AG04449 (cell line): ENCODE measurements at regions not wholly inside any gene's neighbourhood (a gene's known extent, or its start where the extent isn't known, plus 50 kb on each side); places are given as distances from the start of the nearest gene placed in this dataset.

Experiments
- CTCF ChIA-PET: fragments of 350-600 bp; formaldehyde crosslinking; extraction: SDS; loops from one replicate; lab custom pipeline; 2021; ENCODE audit warnings: antibody characterized with exemption; lab: Yijun Ruan, JAX
- POLR2A ChIA-PET: fragments of 400-600, 350-600 bp; formaldehyde crosslinking; extraction: SDS; loops from one replicate; lab custom pipeline; 2020; ENCODE audit warnings: antibody characterized with exemption, inconsistent platforms; lab: Yijun Ruan, JAX
- DNase-seq: peaks from one replicate; pipeline ENCODE4 v3.0.0-alpha.2; 2010; ENCODE audit warnings: low read depth, low spot score
- H3K4me3 ChIP-seq: 2 replicates; pipeline ENCODE4 v1.5.1; 2011; ENCODE audit warnings: low read depth, mild to moderate bottlenecking, control low read depth, low read length
- CTCF ChIP-seq: IDR thresholded peaks from one replicate; pipeline ENCODE4 v1.5.1; 2011; ENCODE audit warnings: mild to moderate bottlenecking, moderate library complexity, low read length, control low read depth, inconsistent platforms; ENCODE audit not compliant: insufficient read depth; ENCODE audit errors: missing control alignments

GRCh38 chr6:121838842-121839241 lies 403.4 kb downstream of the GJA1 start:
- DNase-seq: no peak
- no peak overlapping the region for H3K4me3 ChIP-seq
- ChIA-PET CTCF (interaction anchor here (4.7 kb wide), 1 partner anchor 11 kb away, joined by 44 read pairs; no protein-coding TSS in a partner anchor), POLR2A (no interaction called here)
- no peak for TF ChIP-seq CTCF

- ChIA-PET CTCF (interaction anchor here (1.2 to 4.7 kb wide), 2 partner anchors 10 to 16 kb away, joined by 3 to 44 read pairs; no protein-coding TSS in a partner anchor), POLR2A (no interaction called here)
- no peak overlapping the region for H3K4me3 ChIP-seq
- TF ChIP-seq CTCF: no peak
- DNase-seq: no peak
Measured at GRCh38 chr6:121839896-121840295, 404.4 kb downstream of the GJA1 start.

GRCh38 chr6:121844898-121845297 lies 409.5 kb downstream of the GJA1 start:
- DNase-seq: no peak
- ChIA-PET POLR2A (no interaction called here), CTCF (no interaction called here)
- no peak overlapping the region for H3K4me3 ChIP-seq
- no peak for TF ChIP-seq CTCF

GRCh38 chr6:121847806-121848522 lies 412.5 kb downstream of the GJA1 start:
- CTCF ChIA-PET: interaction anchor here (0.8 to 6.1 kb wide), 16 partner anchors 7 to 417 kb away, joined by 3 to 77 read pairs (median 7); partner anchors contain the start of gene GJA1
- no peak for TF ChIP-seq CTCF
- no peak for DNase-seq
- H3K4me3 ChIP-seq: no peak overlapping the region
- POLR2A ChIA-PET: no interaction called here

GRCh38 chr6:121848523-121849255 lies 413.2 kb downstream of the GJA1 start:
- POLR2A ChIA-PET: interaction anchor here (1.0 kb wide), 1 partner anchor 412 kb away, joined by 3 read pairs; no protein-coding TSS in a partner anchor
- TF ChIP-seq CTCF: no peak
- CTCF ChIA-PET: interaction anchor here (0.7 to 6.1 kb wide), 49 partner anchors 8 to 418 kb away, joined by 3 to 77 read pairs (median 5); partner anchors contain the start of gene GJA1
- DNase-seq: no peak
- H3K4me3 ChIP-seq: no peak overlapping the region

GRCh38 chr6:121849477-121849876 lies 414.0 kb downstream of the GJA1 start:
- peak; percentile 77 for TF ChIP-seq CTCF
- DNase-seq: no peak
- ChIA-PET CTCF (interaction anchor here (0.7 to 6.1 kb wide), 54 partner anchors 9 to 418 kb away, joined by 3 to 77 read pairs (median 4); partner anchors contain the start of gene GJA1), POLR2A (interaction anchor here (1.0 kb wide), 1 partner anchor 413 kb away, joined by 3 read pairs; no protein-coding TSS in a partner anchor)
- H3K4me3 ChIP-seq: no peak overlapping the region
